ENCODE measurements at regions not wholly inside any gene's neighbourhood (a gene's known extent, or its start where the extent isn't known, plus 50 kb on each side); places are given as distances from the start of the nearest gene placed in this dataset.

DNA sequence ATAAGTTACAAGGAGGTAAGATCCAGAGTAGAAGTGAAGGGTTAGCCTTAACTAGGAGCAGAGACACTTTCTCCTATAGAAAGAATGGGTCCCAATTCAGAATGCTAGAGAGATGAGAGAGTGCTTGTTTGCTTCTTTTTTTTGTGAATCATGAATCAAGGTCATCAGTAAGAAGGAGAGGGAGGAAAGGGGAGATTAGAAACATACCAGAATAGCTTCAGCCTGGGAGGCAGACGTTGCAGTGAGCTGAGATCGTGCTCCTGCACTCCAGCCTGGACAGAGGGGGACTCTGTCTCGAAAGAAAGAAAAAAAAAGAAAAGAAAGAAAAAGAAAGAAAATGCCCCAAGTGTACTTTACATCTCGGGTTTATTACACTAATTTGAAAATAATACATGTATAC lies 55.8 kb upstream of the SLC35F5 start:
- TF ChIP-seq, protein P1, sequence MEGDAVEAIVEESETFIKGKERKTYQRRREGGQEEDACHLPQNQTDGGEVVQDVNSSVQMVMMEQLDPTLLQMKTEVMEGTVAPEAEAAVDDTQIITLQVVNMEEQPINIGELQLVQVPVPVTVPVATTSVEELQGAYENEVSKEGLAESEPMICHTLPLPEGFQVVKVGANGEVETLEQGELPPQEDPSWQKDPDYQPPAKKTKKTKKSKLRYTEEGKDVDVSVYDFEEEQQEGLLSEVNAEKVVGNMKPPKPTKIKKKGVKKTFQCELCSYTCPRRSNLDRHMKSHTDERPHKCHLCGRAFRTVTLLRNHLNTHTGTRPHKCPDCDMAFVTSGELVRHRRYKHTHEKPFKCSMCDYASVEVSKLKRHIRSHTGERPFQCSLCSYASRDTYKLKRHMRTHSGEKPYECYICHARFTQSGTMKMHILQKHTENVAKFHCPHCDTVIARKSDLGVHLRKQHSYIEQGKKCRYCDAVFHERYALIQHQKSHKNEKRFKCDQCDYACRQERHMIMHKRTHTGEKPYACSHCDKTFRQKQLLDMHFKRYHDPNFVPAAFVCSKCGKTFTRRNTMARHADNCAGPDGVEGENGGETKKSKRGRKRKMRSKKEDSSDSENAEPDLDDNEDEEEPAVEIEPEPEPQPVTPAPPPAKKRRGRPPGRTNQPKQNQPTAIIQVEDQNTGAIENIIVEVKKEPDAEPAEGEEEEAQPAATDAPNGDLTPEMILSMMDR (IDR thresholded peaks at IDR 0.05; ENCODE audit: low read depth, low read length): no peak
- H3K4me3 ChIP-seq (ENCODE audit: low read depth, low read length): no peak overlapping the region

DNA sequence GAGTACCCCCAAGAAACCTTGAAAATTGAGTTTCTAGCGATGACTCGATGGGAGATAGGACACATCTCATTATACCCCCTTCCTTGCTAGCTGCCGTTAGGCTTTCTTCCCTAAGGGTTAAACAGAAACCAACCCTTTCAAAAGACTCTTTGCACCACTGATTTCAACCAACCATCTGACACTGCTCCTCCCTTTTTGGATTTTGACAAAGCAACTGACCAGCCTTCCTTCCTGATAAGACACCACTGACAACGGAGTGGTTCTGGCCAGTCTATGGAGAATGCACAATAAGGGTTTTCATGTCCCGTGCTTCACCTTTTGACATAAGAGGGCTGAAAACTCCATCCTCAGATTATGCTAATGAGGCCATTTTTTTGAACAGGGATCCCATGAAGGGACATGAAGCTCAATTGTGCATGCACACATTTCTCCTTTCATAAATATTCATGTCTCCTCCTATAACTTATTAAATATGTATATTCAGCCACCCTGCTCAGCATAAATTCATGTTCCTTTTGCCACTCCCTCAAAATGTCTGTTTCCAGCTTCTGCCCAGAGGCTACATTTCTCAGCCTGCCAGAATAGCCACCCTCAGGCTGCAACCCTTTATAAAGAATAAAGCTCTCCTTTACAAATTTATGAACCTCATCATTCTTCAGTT lies 52.8 kb upstream of the SLC35F5 start:
- H3K4me3 ChIP-seq (ENCODE audit: low read depth, low read length): no peak overlapping the region
- TF ChIP-seq, protein P1 (IDR thresholded peaks at IDR 0.05; ENCODE audit: low read depth, low read length): no peak

DNA sequence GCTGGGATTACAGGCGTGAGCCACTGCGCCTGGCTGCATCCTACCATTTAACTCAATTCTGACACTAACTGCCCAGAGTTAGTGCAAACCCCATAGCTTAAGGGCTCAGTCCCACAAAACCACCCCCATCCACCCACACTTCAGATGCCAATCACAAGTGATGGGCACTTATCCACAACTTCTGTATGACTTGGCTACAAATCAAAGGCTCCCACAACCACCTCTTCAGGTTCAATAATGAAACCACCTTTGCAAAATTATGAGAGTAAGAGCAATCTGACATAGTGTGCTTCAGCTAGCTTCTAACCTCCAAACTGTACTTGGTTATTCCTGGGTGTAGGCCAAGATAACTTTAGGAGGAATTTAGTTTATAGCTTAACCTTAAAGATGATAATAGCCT lies 51.3 kb upstream of the SLC35F5 start:
- no peak overlapping the region for H3K4me3 ChIP-seq (ENCODE audit: low read depth, low read length)
- TF ChIP-seq, protein P1 (IDR thresholded peaks at IDR 0.05; ENCODE audit: low read depth, low read length): no peak

DNA sequence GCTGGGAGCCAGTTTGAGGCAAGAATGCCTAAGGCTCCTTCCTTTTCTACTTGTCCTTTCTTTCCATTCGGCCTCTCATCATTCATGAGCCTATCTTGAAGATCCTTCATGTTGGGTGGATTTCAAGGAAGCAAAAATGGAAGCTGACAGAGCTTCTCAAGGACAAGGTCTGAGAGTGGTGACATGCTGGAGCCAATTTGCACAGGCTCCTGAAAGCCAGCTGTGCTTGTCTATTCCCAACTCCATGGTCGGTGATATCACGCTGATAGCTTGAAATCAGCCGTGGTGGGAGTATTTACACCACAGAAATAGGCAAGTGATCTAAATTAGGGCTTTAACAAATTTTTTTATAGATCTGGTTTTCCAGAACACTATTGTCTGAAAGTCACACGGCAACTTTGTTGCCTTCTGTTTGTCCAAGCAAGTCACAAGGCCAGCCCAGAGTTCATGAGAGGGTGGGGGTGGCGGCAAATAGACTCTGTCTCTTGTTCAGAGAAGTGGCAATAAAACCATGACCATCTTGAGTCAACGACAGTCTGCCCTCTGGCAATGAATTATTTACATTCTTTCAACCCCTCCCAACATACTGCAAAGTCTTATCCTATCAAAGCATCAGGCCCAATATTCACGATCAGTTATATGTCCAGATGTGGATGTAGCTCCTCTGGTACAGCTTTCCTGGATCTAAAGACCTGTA lies 49.9 kb upstream of the SLC35F5 start:
- TF ChIP-seq, protein P1 (IDR thresholded peaks at IDR 0.05; ENCODE audit: low read depth, low read length): no peak
- H3K4me3 ChIP-seq (ENCODE audit: low read depth, low read length): no peak overlapping the region
